K562 (cell line): ENCODE measurements at regions not wholly inside any gene's neighbourhood (a gene's known extent, or its start where the extent isn't known, plus 50 kb on each side); places are given as distances from the start of the nearest gene placed in this dataset.

Experiments
- ATF1 ChIP-seq, 2 experiments: fragments of 450-650 bp in 1 of 2; IDR thresholded peaks; 2 replicates each; pipeline ENCODE4 v1.6.1; 2016; ENCODE audit warnings: missing compliant biosample characterization in 1 of 2, missing genetic modification characterization in 1 of 2
- CC2D1A ChIP-seq: fragments of 450-650 bp; IDR thresholded peaks from 2 replicates; pipeline ENCODE4 v1.6.1; 2017; ENCODE audit warnings: mild to moderate bottlenecking
- DPF2 ChIP-seq: fragments of 450-650 bp; IDR thresholded peaks from 2 replicates; pipeline ENCODE4 v1.6.1; 2016
- EWSR1 ChIP-seq: fragments of 450-650 bp; IDR thresholded peaks from 2 replicates; pipeline ENCODE4 v1.6.1; 2018; ENCODE audit warnings: borderline replicate concordance, mild to moderate bottlenecking, low read depth, moderate library complexity; ENCODE audit not compliant: partially characterized antibody
- FOXA1 ChIP-seq: fragments of 450-650 bp; IDR thresholded peaks from 2 replicates; pipeline ENCODE4 v1.6.1; 2016; ENCODE audit warnings: mild to moderate bottlenecking, borderline replicate concordance
- FOXK1 ChIP-seq: sonication (generic); formaldehyde crosslinking; IDR thresholded peaks from 2 replicates; pipeline ENCODE4 v1.8.0; 2022; ENCODE audit warnings: missing genetic modification reagents, mild to moderate bottlenecking, borderline replicate concordance
- GTF2A2 ChIP-seq: IDR thresholded peaks from 2 replicates; pipeline ENCODE4 v1.6.1; 2016; ENCODE audit warnings: mild to moderate bottlenecking, missing genetic modification characterization, missing compliant biosample characterization
- ID3 ChIP-seq, 2 experiments: fragments of 250-450 bp in 1 of 2; fragments of 450-650 bp in 1 of 2; sonication (Bioruptor Pico) in 1 of 2; IDR thresholded peaks; 2 replicates each; pipeline versions ENCODE4 v1.6.1 to v1.8.0; 2016 to 2021; ENCODE audit warnings: mild to moderate bottlenecking in 2 of 2, moderate library complexity in 2 of 2, missing compliant biosample characterization in 1 of 2, missing genetic modification characterization in 1 of 2
- JUNB ChIP-seq: fragments of 450-650 bp; formaldehyde crosslinking; conservative IDR thresholded peaks from 2 replicates; pipeline ENCODE4 v1.4.0; 2020; ENCODE audit warnings: mild to moderate bottlenecking
- MECOM ChIP-seq: fragments of 250-450 bp; sonication (Bioruptor Pico); IDR thresholded peaks from 2 replicates; pipeline ENCODE4 v1.8.0; 2022; ENCODE audit warnings: inconsistent platforms
- PHF8 ChIP-seq: fragments of 200-600 bp; sonication (generic); IDR thresholded peaks from 2 replicates; pipeline ENCODE4 v1.6.1; 2012; ENCODE audit warnings: mixed run types, mild to moderate bottlenecking, inconsistent platforms, low read length, moderate library complexity, borderline replicate concordance
- POLR2G ChIP-seq: fragments of 200-400 bp; formaldehyde crosslinking; IDR thresholded peaks from 2 replicates; pipeline ENCODE4 v1.6.1; 2017; ENCODE audit warnings: low read depth, mild to moderate bottlenecking, antibody characterized with exemption, low read length, moderate library complexity
- RB1 ChIP-seq: fragments of 450-650 bp; IDR thresholded peaks from 2 replicates; pipeline ENCODE4 v1.6.1; 2017; ENCODE audit warnings: low read depth, mild to moderate bottlenecking
- REST ChIP-seq, 2 experiments: fragments of 450-650 bp; formaldehyde crosslinking in 1 of 2; IDR thresholded peaks; 2 replicates each; pipeline versions ENCODE4 v1.4.0 to v1.6.1; 2014 to 2020; ENCODE audit warnings: mild to moderate bottlenecking in 2 of 2, borderline replicate concordance in 1 of 2, low read depth in 1 of 2
- SAFB2 ChIP-seq: fragments of 200-400 bp; formaldehyde crosslinking; IDR thresholded peaks from 2 replicates; pipeline ENCODE4 v1.6.1; 2018; ENCODE audit warnings: borderline replicate concordance, low read length, low read depth, moderate library complexity; ENCODE audit not compliant: severe bottlenecking
- STAT5A ChIP-seq: IDR thresholded peaks from 2 replicates; pipeline ENCODE4 v1.6.1; 2012; ENCODE audit warnings: low read length, inconsistent platforms, borderline replicate concordance
- U2AF1 ChIP-seq: fragments of 200-400 bp; formaldehyde crosslinking; optimal IDR thresholded peaks from 2 replicates; pipeline ENCODE3; 2017; ENCODE audit warnings: mild to moderate bottlenecking, low read depth, low read length, moderate library complexity
- ZNF124 ChIP-seq: sonication (generic); formaldehyde crosslinking; IDR thresholded peaks from 2 replicates; pipeline ENCODE4 v1.8.1; 2022; ENCODE audit warnings: missing genetic modification reagents
- ZNF263 ChIP-seq: sonication (generic); formaldehyde crosslinking; IDR thresholded peaks from 2 replicates; pipeline ENCODE4 v1.8.0; 2022; ENCODE audit warnings: mild to moderate bottlenecking, missing genetic modification reagents, borderline replicate concordance
- ZNF324 ChIP-seq: fragments of 250-450 bp; sonication (Bioruptor Pico); IDR thresholded peaks from 2 replicates; pipeline ENCODE4 v1.4.0; 2020; ENCODE audit warnings: mild to moderate bottlenecking

DNA sequence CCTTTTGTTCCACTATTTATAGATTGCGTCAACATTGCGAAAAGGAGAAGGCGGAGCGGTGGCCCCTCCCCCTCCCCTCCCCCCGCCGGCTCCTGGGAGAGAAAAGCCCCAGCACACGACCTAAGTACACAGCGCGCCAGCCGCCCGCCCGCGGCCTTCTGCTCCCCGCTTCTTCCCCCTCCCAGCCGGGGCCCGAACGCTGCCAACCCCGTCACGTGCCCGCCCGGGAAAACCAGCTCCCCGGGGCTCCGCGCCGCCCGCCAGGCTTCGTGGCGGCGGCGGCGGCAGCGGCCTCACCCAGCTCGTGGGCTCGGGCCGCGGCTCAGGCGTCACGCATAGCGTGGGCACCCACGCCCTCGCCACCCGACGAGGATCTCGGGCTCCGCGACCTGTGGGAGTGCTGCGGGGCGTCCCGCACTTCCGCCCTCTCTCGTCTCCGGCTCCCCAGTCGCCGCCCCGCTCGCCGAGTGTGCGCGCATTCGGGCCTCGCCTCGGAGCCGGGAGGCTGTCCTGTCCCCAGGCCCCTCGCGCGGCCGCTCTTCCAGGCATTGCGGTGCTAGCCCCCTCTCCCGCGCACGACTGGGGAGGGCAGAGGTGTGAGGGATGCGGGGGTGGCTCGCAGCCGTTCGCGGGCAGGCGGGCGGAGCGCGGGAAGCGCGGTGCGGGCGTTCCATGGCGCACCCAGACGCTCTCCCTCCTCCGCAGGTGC, 110.5 kb downstream of the KCNRG start (continued):
- TF ChIP-seq SAFB2: no peak
- TF ChIP-seq REST (IDR thresholded peaks at IDR 0.05; ENCODE audit: borderline replicate concordance): peak; percentile 16; the same call in 1 of the 2 replicates
- no peak for TF ChIP-seq REST (CRISPR knock-in tag; IDR thresholded peaks at IDR 0.05; ENCODE audit: low read depth)
- no peak for TF ChIP-seq MECOM (CRISPR knock-in tag)
- no peak for TF ChIP-seq STAT5A
- TF ChIP-seq PHF8: peak; percentile 62; the same call in 1 of the 2 replicates
- peak; percentile 92 for TF ChIP-seq POLR2G
- peak; percentile 43 for TF ChIP-seq U2AF1
- TF ChIP-seq FOXA1: no peak
- TF ChIP-seq EWSR1: no peak
- no peak for TF ChIP-seq ZNF324
- TF ChIP-seq CC2D1A: no peak
- TF ChIP-seq ZNF263 (CRISPR knock-in tag): peak; percentile 69; the same call in 1 of the 2 replicates
- 0 out of 2 replicates have a peak, but pooled peaks have one; percentile 49 for TF ChIP-seq FOXK1 (CRISPR knock-in tag)
- TF ChIP-seq ZNF124: no peak
- TF ChIP-seq RB1: peak; percentile 73; the same call in 1 of the 2 replicates
- TF ChIP-seq ATF1 (CRISPR knock-in tag; IDR thresholded peaks at IDR 0.05): no peak
- 0 out of 2 replicates have a peak, but pooled peaks have one; percentile 16 for TF ChIP-seq ATF1 (tag; IDR thresholded peaks at IDR 0.05)
- no peak for TF ChIP-seq GTF2A2 (tag)
- no peak for TF ChIP-seq JUNB (CRISPR knock-in tag)
- no peak for TF ChIP-seq ID3 (CRISPR knock-in tag; IDR thresholded peaks at IDR 0.05)
- 0 out of 2 replicates have a peak, but pooled peaks have one; percentile 37 for TF ChIP-seq ID3 (tag; IDR thresholded peaks at IDR 0.05)
- no peak for TF ChIP-seq DPF2
